Osteoblast (primary cell): ENCODE measurements at regions not wholly inside any gene's neighbourhood (a gene's known extent, or its start where the extent isn't known, plus 50 kb on each side); places are given as distances from the start of the nearest gene placed in this dataset.

ENCODE experiments used
- DNase-seq: peaks from one replicate; pipeline ENCODE4 v3.0.0; 2011; ENCODE audit warnings: low spot score, mixed read lengths; ENCODE audit not compliant: insufficient read length; ENCODE audit errors: missing footprints
- H2AFZ ChIP-seq: 2 replicates; pipeline ENCODE4 v1.6.0; 2011; ENCODE audit warnings: mild to moderate bottlenecking, low read length
- H3K27ac ChIP-seq: 2 replicates; pipeline ENCODE4 v1.5.1; 2011; ENCODE audit warnings: mild to moderate bottlenecking, low read depth, low read length, moderate library complexity
- H3K27me3 ChIP-seq: 2 replicates; pipeline ENCODE4 v1.6.0; 2012; ENCODE audit warnings: mild to moderate bottlenecking, control low read depth, inconsistent platforms, low read length, moderate library complexity; ENCODE audit not compliant: insufficient read depth
- H3K36me3 ChIP-seq: 2 replicates; pipeline ENCODE4 v1.5.1; 2011; ENCODE audit warnings: mild to moderate bottlenecking, low read length, control low read depth, moderate library complexity; ENCODE audit not compliant: insufficient read depth
- H3K4me1 ChIP-seq: 2 replicates; pipeline ENCODE4 v1.5.1; 2011; ENCODE audit warnings: mild to moderate bottlenecking, low read length, control low read depth, moderate library complexity; ENCODE audit not compliant: insufficient read depth
- H3K4me2 ChIP-seq: 2 replicates; pipeline ENCODE4 v1.6.0; 2011; ENCODE audit warnings: mild to moderate bottlenecking, low read length; ENCODE audit not compliant: insufficient read depth
- H3K4me3 ChIP-seq: fragments of 200-600 bp; sonication (generic); 3 replicates; pipeline ENCODE4 v1.5.1; 2012; ENCODE audit warnings: mild to moderate bottlenecking, low read length, inconsistent platforms; ENCODE audit not compliant: insufficient read depth
- H3K79me2 ChIP-seq: 2 replicates; pipeline ENCODE4 v1.6.0; 2012; ENCODE audit warnings: mild to moderate bottlenecking, low read length, control low read depth, inconsistent platforms; ENCODE audit not compliant: insufficient read depth
- H3K9me3 ChIP-seq: 2 replicates; pipeline ENCODE4 v1.5.1; 2011; ENCODE audit warnings: low read depth, low read length, control low read depth
- H4K20me1 ChIP-seq: 2 replicates; pipeline ENCODE4 v1.6.0; 2012; ENCODE audit warnings: mild to moderate bottlenecking, low read length, control low read depth; ENCODE audit not compliant: insufficient read depth
- TF ChIP-seq, protein P1 (sequence below): IDR thresholded peaks from 2 replicates; pipeline ENCODE4 v1.5.1; 2011; ENCODE audit warnings: mild to moderate bottlenecking, low read depth, low read length, moderate library complexity; ENCODE audit errors: extremely low read depth

DNA sequence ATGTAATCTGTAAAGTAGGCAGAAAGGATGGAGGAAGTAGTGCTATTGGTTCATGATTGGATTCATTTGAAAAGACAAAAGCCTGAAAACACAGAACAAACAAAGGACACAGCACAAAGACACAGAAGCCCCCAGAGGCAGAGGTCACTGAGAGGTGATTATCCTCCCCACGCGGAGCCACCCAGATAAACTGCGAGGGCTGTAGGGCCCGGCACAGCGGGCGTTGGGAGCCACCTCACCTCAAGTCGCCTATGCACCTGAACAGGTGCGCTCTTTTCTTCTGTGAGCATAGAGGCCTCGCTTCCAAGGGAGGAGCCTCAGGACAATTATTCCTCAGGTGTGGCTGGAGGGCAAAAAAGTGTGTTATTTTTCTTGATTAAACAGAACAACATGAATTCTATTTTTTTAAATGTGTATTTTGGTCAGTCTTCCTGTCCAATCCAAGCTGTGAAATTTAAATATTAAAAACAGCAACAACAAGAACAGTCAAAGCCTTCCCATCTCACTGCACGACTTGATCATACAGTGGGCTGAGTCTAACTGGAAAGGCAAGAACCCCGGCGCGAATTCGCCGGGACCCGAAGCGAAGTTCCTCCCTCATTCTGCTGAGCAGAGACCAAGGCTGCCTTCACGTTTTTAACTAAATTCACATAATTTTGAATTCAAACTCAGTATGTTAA, 205.3 kb downstream of the THBS2 start:
- Histone ChIP-seq H3K4me2 (no peak overlapping the region), H3K79me2 (no peaks in the 10 kb centered on the region)
- TF ChIP-seq, protein P1, sequence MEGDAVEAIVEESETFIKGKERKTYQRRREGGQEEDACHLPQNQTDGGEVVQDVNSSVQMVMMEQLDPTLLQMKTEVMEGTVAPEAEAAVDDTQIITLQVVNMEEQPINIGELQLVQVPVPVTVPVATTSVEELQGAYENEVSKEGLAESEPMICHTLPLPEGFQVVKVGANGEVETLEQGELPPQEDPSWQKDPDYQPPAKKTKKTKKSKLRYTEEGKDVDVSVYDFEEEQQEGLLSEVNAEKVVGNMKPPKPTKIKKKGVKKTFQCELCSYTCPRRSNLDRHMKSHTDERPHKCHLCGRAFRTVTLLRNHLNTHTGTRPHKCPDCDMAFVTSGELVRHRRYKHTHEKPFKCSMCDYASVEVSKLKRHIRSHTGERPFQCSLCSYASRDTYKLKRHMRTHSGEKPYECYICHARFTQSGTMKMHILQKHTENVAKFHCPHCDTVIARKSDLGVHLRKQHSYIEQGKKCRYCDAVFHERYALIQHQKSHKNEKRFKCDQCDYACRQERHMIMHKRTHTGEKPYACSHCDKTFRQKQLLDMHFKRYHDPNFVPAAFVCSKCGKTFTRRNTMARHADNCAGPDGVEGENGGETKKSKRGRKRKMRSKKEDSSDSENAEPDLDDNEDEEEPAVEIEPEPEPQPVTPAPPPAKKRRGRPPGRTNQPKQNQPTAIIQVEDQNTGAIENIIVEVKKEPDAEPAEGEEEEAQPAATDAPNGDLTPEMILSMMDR: no peak

GRCh38 chr6:169047345-169047744, 206.3 kb downstream of the THBS2 start:
- TF ChIP-seq, protein P1: no peak
- H4K20me1 ChIP-seq: no peaks in the 10 kb centered on the region
- no peak overlapping the region for H2AFZ ChIP-seq
- H3K27me3 ChIP-seq: no peaks in the 10 kb centered on the region
- no peaks in the 10 kb centered on the region for H3K9me3 ChIP-seq
- H3K27ac ChIP-seq: no peak overlapping the region
- no peak overlapping the region for H3K4me3 ChIP-seq
- no peaks in the 10 kb centered on the region for H3K79me2 ChIP-seq
- no peak overlapping the region for H3K4me2 ChIP-seq
- no peak for DNase-seq
- peaks cover 25% of the 10 kb centered on the region for H3K4me1 ChIP-seq
- no peaks in the 10 kb centered on the region for H3K36me3 ChIP-seq

More for the DNA sequence above, 205.3 kb downstream of the THBS2 start:
- no peaks in the 10 kb centered on the region for H3K27me3 ChIP-seq
- H3K4me1 ChIP-seq: peaks cover 25% of the 10 kb centered on the region
- H3K4me3 ChIP-seq: no peak overlapping the region
- no peak overlapping the region for H2AFZ ChIP-seq
- no peak overlapping the region for H3K27ac ChIP-seq
- H3K9me3 ChIP-seq: no peaks in the 10 kb centered on the region
- DNase-seq: no peak
- H3K36me3 ChIP-seq: no peaks in the 10 kb centered on the region
- no peaks in the 10 kb centered on the region for H4K20me1 ChIP-seq

DNA sequence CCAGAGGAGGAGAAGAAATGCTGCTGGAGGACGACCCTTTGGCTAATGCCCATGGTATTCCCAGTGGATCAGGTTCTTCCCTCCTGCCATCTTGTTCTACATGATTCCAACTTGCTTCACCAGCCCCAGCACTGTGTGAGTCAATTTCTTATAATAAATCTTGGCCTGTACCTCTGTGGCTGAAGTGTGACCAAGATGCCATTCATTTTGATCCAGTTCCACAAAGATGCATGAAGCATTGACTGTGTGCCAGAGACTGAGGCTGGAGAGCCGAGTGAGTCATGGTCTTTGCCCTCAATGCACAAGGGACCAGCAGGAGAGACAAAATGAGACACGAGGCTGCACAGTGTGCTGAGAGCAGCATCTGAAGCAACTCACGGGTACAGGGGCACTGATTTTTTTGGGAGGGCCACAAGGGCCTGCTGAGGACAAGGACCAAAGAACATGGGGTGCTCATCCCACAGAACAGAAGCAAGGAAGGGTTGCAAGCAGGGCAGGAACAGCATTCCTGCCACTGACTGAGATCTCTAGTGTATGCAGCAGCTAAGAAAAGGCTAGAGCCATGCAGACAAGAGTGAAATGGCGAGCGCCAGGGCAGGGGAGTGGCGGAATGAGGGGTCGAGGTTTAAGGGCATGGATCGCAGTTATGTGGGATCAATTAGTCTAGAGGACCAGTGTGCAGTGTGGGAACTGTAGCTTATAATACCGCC, 207.0 kb downstream of the THBS2 start:
- TF ChIP-seq, protein P1: no peak
- H3K9me3 ChIP-seq: no peaks in the 10 kb centered on the region
- peak overlapping the region; percentile 67 for H3K27ac ChIP-seq
- DNase-seq: peak; percentile 94
- H3K4me1 ChIP-seq: peaks cover 25% of the 10 kb centered on the region
- H3K4me2 ChIP-seq: peak overlapping the region; percentile 25
- H3K36me3 ChIP-seq: no peaks in the 10 kb centered on the region
- no peak overlapping the region for H2AFZ ChIP-seq
- no peaks in the 10 kb centered on the region for H3K79me2 ChIP-seq
- H4K20me1 ChIP-seq: no peaks in the 10 kb centered on the region
- no peaks in the 10 kb centered on the region for H3K27me3 ChIP-seq
- H3K4me3 ChIP-seq: no peak overlapping the region

- Histone ChIP-seq H3K27ac (peak overlapping the region; percentile 67), H3K27me3 (no peaks in the 10 kb centered on the region), H3K36me3 (no peaks in the 10 kb centered on the region), H4K20me1 (no peaks in the 10 kb centered on the region), H3K4me1 (peaks cover 25% of the 10 kb centered on the region), H3K9me3 (no peaks in the 10 kb centered on the region), H3K4me2 (peak overlapping the region; percentile 25), H3K79me2 (no peaks in the 10 kb centered on the region), H3K4me3 (no peak overlapping the region), H2AFZ (no peak overlapping the region)
- TF ChIP-seq, protein P1: no peak
- DNase-seq: no peak
Observed at GRCh38 chr6:169046021-169046420, 207.6 kb downstream of the THBS2 start.
